Stimulated activated naive CD8-positive, alpha-beta T cell treated with anti-CD3 and anti-CD28 coated beads, Interleukin-15, amount 100 ng/mL, for 72 hours (primary cell): ENCODE measurements at regions not wholly inside any gene's neighbourhood (a gene's known extent, or its start where the extent isn't known, plus 50 kb on each side); places are given as distances from the start of the nearest gene placed in this dataset.

Source experiments
- ATAC-seq: fragments of 150-1000 bp; cut with Tn5 transposase; 2 replicates; pipeline ENCODE4 v1.10.0; 2021; ENCODE audit warnings: mild to moderate bottlenecking, moderate library complexity
- DNase-seq, 2 donors: peaks; one replicate each; pipeline ENCODE4 v3.0.0; 2021 to 2022
- H3K27ac Mint-ChIP-seq, 2 donors: one replicate each; pipeline ENCODE4 v1.8.0; 2022; ENCODE audit warnings: mild to moderate bottlenecking in 2 of 2, mixed read lengths in 2 of 2, moderate library complexity in 2 of 2
- H3K27me3 Mint-ChIP-seq: one replicate; pipeline ENCODE4 v1.8.0; 2022; ENCODE audit warnings: mixed read lengths
- H3K4me1 Mint-ChIP-seq: one replicate; pipeline ENCODE4 v1.8.0; 2022; ENCODE audit warnings: mild to moderate bottlenecking, mixed read lengths
- H3K4me3 Mint-ChIP-seq, 2 donors: one replicate each; pipeline ENCODE4 v1.8.0; 2022; ENCODE audit warnings: mild to moderate bottlenecking in 2 of 2, mixed read lengths in 2 of 2, moderate library complexity in 1 of 2
- H3K9me3 Mint-ChIP-seq, 2 donors: one replicate each; pipeline ENCODE4 v1.8.0; 2022; ENCODE audit warnings: mixed read lengths in 2 of 2

DNA sequence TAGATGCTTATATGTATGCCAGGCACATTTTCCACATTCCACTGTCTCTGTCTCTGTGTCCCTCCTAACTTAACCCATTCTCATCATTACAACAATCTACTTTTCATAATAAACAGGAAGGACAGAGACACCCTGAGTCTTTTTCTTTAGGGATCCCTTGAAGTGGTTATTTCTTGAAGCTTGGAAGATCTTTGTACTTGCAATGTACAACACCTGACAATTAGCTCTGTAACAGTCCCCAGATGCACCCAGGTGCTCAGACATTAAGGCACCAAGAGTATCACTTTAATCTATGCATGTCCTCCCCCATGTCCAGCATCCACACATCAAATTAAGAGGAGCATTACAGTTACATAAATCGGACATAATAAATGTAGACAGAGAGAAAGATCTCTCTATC is 309.6 kb upstream of the KCNH8 start:
- Mint-ChIP-seq H3K27me3 (no peaks in the 10 kb centered on the region), H3K27ac (no peak overlapping the region), H3K9me3 (no peaks in the 10 kb centered on the region), H3K4me1 (peaks cover 19% of the 10 kb centered on the region), H3K4me3 (no peak overlapping the region)
- ATAC-seq (no peak), DNase-seq (no peak)

DNA sequence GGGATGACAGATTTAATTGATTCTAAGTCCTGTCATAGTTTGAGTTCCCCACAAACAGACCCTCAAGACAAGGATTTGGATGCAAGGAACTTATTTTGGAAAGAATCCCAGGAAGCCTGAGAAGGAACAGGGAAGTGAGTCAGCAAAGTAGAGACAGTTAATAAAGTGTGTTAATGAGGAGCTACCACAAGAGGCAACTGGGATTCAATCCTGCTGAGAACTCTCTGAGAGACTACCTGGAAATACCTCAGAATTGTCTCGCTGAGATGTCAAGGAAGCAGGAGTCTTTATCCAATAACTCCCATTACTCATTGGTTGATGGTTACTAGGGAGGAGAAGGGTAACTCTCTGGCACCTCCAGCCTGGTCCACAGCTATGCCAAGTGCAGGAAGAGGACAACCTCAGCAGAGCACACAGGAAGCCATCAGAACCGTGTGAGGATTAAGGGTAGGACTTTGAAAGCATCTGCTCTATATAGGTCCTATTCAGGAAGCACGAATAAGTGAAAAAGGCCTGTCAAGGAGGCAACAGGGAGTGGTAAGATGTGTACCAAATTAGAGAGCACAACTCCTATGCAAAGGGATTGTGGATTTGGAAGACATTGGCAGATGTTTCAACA is 311.1 kb upstream of the KCNH8 start:
- Mint-ChIP-seq H3K4me1 (peaks cover 19% of the 10 kb centered on the region), H3K27me3 (no peaks in the 10 kb centered on the region), H3K9me3 (no peaks in the 10 kb centered on the region), H3K4me3 (no peak overlapping the region), H3K27ac (peak overlapping the region in 1 of 2 donors; percentile 72)
- ATAC-seq (no peak), DNase-seq (no peak)

DNA sequence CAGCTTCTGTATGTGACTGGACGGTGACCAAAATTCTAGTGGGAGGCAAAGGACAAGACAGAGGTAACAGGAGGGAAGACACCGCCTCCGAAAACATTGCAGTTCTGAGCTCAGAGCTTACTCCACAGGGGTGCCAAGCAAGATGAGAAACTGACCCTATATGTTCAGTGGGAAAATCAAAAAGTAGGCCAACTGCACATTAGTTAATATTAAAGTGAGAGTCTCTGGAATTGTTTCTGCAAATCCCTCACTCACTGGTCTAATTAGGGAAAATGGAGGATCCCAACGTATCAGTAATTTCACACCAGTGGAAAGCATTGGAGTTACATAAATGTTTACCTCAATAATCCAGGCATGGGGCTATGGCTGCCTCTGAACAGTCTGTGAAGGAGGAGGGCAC is 313.3 kb upstream of the KCNH8 start:
- no peak for ATAC-seq
- Mint-ChIP-seq H3K27me3 (no peaks in the 10 kb centered on the region), H3K4me1 (peaks cover 26% of the 10 kb centered on the region), H3K27ac (no peak overlapping the region), H3K4me3 (no peak overlapping the region), H3K9me3 (no peaks in the 10 kb centered on the region)
- DNase-seq: no peak

DNA sequence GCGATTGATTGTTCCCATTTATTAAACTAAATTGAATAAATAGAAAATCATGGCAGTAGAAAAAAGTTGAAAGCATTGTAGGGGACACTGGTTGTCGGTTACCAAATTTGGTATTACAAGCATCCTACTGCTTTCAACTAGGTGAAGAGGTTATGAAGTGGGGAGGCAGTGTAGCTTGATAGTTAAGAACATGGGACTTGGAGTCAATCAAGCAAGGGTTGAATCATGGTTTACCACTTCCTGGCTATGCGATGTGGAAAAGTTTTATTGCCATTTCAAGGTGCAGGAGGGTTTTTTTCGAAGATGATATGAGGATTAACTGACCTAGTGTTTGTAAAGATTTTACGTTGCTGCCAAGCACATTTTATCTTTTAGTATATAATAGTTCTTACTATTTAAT is 318.2 kb upstream of the KCNH8 start:
- no peak overlapping the region for H3K4me3 Mint-ChIP-seq
- peak; percentile 65 for ATAC-seq
- H3K27me3 Mint-ChIP-seq: no peaks in the 10 kb centered on the region
- H3K27ac Mint-ChIP-seq: no peak overlapping the region
- peaks cover 19% of the 10 kb centered on the region for H3K4me1 Mint-ChIP-seq
- H3K9me3 Mint-ChIP-seq: peaks cover 0 to 5% of the 10 kb centered on the region in 2 donors
- no peak for DNase-seq

DNA sequence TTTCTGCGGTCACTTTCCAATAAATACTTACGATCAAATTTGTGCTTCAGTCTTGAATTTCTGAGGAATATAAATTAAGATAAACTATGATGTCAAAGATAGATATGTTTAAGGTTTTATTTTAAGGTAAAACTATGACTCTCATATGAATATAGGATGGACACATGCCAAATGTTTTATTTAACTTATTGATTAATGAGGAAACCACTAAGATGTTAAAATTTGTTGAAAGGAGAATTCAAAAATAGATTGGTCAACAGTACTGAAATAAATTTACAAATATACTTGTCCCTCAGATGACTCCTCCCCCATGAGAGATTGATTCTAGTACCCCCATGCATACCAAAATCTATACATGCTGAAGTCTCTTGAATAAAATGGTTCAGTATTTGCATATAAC is 319.7 kb upstream of the KCNH8 start:
- no peaks in the 10 kb centered on the region for H3K27me3 Mint-ChIP-seq
- ATAC-seq (no peak), DNase-seq (no peak)
- H3K4me1 Mint-ChIP-seq: peaks cover 19% of the 10 kb centered on the region
- peaks cover 0 to 5% of the 10 kb centered on the region in 2 donors for H3K9me3 Mint-ChIP-seq
- H3K27ac Mint-ChIP-seq: no peak overlapping the region
- no peak overlapping the region for H3K4me3 Mint-ChIP-seq

DNA sequence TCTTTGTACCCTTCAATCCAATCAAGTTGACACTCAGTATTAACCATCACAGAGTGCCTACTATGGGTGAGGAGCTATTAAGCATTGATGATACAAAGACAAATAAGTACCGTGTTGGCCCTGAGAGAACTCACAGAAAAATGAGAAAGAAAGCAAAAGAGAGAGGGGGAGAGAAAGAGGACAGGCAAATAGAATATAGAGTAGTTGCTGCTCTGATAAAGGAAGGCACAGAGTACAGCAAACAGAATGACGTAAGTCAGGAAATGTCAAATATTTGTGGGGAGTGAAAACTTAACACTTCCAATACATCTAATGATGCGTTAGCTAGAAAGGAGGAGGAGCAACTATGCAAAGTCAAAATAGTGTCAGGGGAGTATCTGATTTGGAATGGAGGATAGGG is 320.6 kb upstream of the KCNH8 start:
- DNase-seq (no peak), ATAC-seq (peak; percentile 63)
- Mint-ChIP-seq H3K9me3 (peaks cover 0 to 5% of the 10 kb centered on the region in 2 donors), H3K27me3 (no peaks in the 10 kb centered on the region), H3K4me3 (no peak overlapping the region), H3K27ac (no peak overlapping the region), H3K4me1 (peaks cover 19% of the 10 kb centered on the region)

DNA sequence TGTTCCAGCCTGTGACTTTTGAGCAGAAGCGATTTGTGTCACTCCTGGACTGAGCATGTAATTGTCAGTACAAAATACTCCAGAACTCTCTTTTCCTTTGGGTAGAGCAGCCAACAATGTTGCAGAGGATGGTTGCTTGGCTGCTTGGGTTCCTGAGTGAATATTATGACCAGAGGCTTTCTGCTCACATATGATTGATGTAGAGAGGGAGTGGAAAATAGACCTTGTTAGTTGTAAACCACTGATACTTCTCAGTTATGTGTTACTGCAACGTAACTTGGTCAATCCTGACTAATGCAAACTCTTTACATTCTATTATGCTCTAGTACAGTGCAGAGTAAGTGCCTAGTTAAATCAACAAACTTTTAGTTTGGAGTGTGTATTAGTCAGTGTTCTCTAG is 322.6 kb upstream of the KCNH8 start:
- Mint-ChIP-seq H3K27ac (no peak overlapping the region), H3K9me3 (peaks cover 0 to 5% of the 10 kb centered on the region in 2 donors), H3K27me3 (no peaks in the 10 kb centered on the region), H3K4me1 (peaks cover 19% of the 10 kb centered on the region), H3K4me3 (no peak overlapping the region)
- peak; percentile 80 for ATAC-seq
- DNase-seq: no peak

DNA sequence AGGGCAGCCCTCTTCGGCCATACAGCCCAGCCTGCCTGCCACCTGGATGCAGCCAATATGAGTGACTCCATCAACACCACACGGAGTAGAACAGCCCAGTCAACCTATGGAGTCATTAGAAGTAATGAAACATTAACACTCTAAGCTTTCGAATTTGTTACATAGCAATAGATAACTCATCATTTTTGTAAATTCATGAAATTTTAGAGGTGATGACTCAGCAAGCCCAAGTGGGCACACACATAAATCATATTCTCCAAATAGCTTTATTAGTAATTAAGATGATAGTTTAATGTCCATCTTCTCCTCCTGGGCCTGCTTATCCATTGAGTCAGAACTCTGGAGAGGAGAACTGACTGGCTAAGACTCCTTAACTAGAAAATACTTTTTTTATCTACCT is 335.0 kb upstream of the KCNH8 start:
- ATAC-seq (no peak), DNase-seq (no peak)
- peaks cover 10% of the 10 kb centered on the region for H3K4me1 Mint-ChIP-seq
- peaks cover 12% of the 10 kb centered on the region in 2 donors for H3K9me3 Mint-ChIP-seq
- H3K27ac Mint-ChIP-seq: no peak overlapping the region
- no peaks in the 10 kb centered on the region for H3K27me3 Mint-ChIP-seq
- H3K4me3 Mint-ChIP-seq: no peak overlapping the region

DNA sequence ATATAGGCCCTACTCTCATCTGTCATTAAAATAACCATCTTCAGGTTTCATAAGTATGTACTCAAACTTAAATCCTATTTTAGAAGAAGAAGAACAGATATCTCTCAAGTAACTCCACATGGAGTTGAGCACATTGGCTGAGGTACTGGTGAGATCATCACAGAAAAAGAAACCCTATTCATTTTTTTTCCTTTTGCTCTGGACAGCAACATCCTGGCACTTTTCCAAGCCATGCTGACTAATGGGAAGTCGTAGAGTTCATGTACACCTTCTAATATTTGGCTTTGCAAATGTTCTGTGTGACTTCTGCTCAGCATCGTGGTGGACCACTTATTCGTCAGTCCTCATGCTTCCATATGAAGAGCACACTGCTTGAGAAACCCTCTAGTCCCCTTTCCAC is 336.0 kb upstream of the KCNH8 start:
- H3K27ac Mint-ChIP-seq: no peak overlapping the region
- H3K4me3 Mint-ChIP-seq: no peak overlapping the region
- DNase-seq (no peak), ATAC-seq (no peak)
- peaks cover 10% of the 10 kb centered on the region for H3K4me1 Mint-ChIP-seq
- H3K27me3 Mint-ChIP-seq: no peaks in the 10 kb centered on the region
- H3K9me3 Mint-ChIP-seq: peaks cover 10 to 11% of the 10 kb centered on the region in 2 donors

DNA sequence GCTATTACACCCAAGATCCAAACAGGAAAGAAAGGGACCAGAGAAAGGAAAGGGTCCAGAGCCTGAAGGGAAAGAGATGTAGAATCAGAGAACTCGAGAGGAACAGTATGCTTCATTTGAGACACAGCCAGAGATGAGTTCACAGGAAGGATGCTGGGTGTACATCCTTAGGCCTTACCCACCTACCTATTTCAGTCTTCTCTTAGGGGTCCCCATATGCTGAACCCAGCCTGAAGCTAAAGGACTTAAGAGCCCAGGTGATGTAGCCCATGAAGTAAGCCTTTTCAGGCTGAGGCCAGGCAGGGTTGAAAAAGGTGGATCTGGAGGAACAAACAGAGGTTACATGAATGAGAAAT is 338.0 kb upstream of the KCNH8 start:
- Mint-ChIP-seq H3K9me3 (peaks cover 4 to 7% of the 10 kb centered on the region in 2 donors), H3K4me3 (no peak overlapping the region), H3K4me1 (peaks cover 10% of the 10 kb centered on the region), H3K27ac (no peak overlapping the region), H3K27me3 (no peaks in the 10 kb centered on the region)
- ATAC-seq (peak; percentile 48), DNase-seq (no peak)

DNA sequence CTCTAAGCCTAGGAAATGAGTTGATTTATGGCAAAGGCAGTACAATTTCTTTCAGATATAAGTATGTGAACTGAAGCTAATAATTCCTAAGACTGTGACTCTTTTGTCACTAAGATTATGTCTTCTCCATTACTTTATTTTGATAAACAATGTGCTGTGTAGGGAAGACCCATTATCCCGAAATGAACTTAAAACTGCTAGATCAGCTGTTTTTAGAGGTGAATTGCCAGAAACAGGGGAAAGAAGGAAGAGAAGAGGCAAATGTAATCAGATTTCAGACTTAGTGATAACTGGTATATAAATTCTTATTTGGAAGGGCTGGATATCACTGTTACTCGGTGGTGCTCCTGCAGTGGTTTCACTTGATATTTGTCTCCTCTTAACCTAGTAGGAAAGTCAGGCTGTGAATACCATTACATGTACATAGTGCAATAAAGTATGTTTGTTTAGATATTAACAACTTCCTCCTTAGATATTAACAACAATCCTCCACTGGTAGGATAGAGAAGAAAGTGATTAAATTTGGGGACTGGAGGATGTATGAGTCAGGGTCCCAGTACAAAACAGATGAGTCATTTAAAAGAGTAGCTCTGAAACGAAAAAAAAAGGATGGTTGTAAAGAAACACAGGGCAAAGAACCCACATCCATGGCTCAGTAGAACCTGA is 338.5 kb upstream of the KCNH8 start:
- Mint-ChIP-seq H3K9me3 (peaks cover 4 to 7% of the 10 kb centered on the region in 2 donors), H3K4me3 (no peak overlapping the region), H3K27ac (no peak overlapping the region), H3K27me3 (no peaks in the 10 kb centered on the region), H3K4me1 (peaks cover 10% of the 10 kb centered on the region)
- ATAC-seq (peak; percentile 71), DNase-seq (no peak)

DNA sequence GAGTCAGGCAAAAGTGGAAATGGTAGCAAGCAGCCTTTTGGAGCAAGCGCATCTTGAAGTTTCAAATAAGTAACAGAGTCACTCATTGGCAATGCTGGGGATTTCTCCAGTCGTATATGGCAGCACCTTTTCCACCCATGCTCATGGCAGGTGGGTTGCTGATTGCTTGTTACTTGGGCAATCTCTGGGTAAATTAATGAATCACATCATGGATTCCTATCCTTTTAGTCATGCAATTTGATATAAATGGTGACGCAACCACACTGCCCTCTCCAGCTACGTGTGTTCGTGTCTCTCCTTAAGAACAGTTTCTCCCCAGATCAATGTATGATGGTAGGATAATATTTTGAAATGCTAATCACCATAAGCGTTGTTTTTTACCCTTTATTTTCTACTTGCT is 339.9 kb upstream of the KCNH8 start:
- DNase-seq: no peak
- Mint-ChIP-seq H3K27me3 (no peaks in the 10 kb centered on the region), H3K27ac (no peak overlapping the region), H3K4me1 (peaks cover 10% of the 10 kb centered on the region), H3K4me3 (no peak overlapping the region), H3K9me3 (peaks cover 4 to 7% of the 10 kb centered on the region in 2 donors)
- no peak for ATAC-seq

DNA sequence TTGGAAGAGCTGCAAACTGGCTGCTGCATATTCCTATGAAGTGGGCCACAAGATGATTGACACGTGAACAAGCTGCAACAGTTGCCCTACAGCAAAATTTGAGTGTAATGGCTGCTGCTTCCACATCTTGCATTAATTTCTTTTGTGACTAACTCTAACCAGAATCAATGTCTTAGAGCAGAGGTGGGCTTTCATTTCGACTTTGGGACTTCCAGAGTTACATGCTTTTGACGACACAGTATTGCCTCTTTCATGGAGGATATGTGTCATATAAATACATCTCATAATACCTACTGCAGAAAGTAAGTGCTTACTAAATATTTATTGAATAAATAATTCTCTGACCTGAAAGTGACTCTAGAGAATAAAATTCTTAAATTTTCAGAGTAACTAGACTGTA is 340.7 kb upstream of the KCNH8 start:
- Mint-ChIP-seq H3K4me3 (no peak overlapping the region), H3K27me3 (no peaks in the 10 kb centered on the region), H3K9me3 (peaks cover under 1 to 4% of the 10 kb centered on the region in 2 donors), H3K27ac (no peak overlapping the region), H3K4me1 (peaks cover 10% of the 10 kb centered on the region)
- DNase-seq (no peak), ATAC-seq (no peak)

DNA sequence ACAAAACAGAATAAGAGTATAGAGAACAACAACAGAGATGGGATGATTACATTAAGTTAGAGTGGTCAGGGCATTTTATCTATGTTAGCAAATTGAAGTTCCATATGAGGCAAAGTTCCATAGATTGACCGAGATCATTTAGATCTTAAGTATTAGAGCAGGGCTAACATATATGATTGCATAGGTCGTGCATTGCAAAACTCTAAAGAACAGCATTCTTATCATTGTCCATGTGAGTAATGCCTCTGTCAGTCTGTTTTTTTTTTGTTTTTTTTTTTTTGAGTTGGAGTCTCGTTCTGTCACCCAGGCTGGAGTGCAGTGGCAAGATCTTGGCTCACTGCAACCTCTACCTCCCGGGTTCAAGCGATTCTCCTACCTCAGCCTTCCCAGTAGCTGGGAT is 341.7 kb upstream of the KCNH8 start:
- H3K27ac Mint-ChIP-seq: no peak overlapping the region
- no peaks in the 10 kb centered on the region for H3K27me3 Mint-ChIP-seq
- peaks cover 10% of the 10 kb centered on the region for H3K4me1 Mint-ChIP-seq
- DNase-seq (no peak), ATAC-seq (no peak)
- no peak overlapping the region for H3K4me3 Mint-ChIP-seq
- H3K9me3 Mint-ChIP-seq: peaks cover 0 to 4% of the 10 kb centered on the region in 2 donors

DNA sequence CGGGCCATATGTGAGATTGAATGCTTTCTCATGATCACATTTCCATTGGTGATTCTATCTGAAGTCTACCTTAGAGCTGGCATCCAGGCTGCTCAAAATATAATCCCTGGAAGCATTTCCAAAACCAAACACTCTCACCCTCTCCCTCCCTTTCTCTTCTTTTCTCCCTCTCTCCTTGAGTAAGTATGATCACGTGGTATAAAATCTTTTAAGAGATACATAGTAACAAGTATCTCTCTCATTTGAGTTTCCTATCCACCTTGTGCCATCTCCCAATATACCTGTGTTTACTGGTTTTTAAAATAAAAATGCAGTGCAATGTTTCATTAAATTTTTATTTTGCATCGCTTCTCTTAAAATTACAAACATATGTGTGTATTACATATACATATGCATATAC is 350.9 kb upstream of the KCNH8 start:
- Mint-ChIP-seq H3K27ac (no peak overlapping the region), H3K4me3 (no peak overlapping the region), H3K4me1 (no peaks in the 10 kb centered on the region), H3K27me3 (no peaks in the 10 kb centered on the region), H3K9me3 (no peaks in the 10 kb centered on the region)
- ATAC-seq (no peak), DNase-seq (no peak)

DNA sequence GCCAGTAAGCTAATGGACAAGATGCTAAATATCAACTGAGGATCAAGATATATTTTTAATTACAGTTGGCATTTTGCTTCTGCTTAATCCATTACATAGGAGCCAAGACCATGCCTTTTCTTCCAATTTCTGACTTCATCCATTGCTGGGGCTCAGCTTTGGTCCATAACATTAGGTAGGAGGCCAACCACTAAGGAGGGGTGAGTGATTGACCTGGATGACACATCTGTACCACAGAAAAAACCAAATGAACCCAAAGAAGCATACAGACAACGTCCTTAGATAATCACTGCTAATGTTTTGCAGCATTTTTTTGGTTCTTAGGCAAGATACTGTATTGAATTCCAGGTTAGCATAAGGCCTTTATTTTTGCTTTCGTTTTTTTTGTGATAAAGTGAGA is 353.2 kb upstream of the KCNH8 start:
- Mint-ChIP-seq H3K27me3 (no peaks in the 10 kb centered on the region), H3K4me3 (no peak overlapping the region), H3K4me1 (no peaks in the 10 kb centered on the region), H3K27ac (no peak overlapping the region), H3K9me3 (no peaks in the 10 kb centered on the region)
- DNase-seq (no peak), ATAC-seq (no peak)

DNA sequence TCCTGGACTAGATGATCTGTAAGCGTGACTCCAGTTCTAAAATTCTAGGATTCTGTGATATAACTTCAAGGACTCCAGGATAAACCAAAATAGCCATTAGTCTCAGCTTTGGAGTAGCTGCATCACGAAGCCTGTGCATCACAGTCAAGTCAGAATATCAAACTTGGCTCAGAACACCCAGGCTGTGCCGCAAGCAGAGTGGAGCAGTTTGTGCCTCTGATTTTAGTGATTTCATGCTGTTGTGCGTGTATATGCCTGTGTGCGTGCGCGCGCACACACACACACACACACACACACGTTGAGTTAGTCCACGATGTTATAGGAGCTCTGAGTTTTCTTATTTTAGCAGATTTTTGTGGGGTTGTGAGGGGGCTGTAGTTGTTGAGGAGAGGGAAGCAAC is 356.6 kb upstream of the KCNH8 start:
- Mint-ChIP-seq H3K9me3 (no peaks in the 10 kb centered on the region), H3K4me1 (no peaks in the 10 kb centered on the region), H3K27ac (no peak overlapping the region), H3K27me3 (no peaks in the 10 kb centered on the region), H3K4me3 (peak overlapping the region in 1 of 2 donors; percentile 10)
- ATAC-seq (no peak), DNase-seq (no peak)
